Renal pelvis (tissue), 1 donor: ENCODE measurements at regions not wholly inside any gene's neighbourhood (a gene's known extent, or its start where the extent isn't known, plus 50 kb on each side); places are given as distances from the start of the nearest gene placed in this dataset.

Source experiments
- DNase-seq: peaks from one replicate; pipeline ENCODE4 v3.0.0-alpha.2; 2013

DNA sequence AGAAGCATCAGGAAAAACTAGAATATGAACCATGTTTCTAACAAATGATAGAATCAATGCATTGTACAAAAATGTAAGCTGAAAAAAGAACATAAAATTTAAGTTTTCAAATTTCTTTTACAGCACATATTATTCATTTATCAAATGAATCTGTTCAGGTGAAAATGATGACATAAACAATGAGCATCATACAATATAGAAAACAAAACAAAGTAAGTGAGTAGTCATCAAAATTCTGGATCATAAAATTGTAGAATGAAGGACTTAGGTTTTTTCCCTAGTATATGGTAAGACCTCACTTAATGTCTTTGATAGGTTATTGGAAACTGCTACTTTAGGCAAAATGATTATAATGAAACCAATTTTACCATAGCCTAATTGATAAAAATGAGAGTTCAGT is 427.0 kb upstream of the KCNH7 start:
- DNase-seq = no peak

DNA sequence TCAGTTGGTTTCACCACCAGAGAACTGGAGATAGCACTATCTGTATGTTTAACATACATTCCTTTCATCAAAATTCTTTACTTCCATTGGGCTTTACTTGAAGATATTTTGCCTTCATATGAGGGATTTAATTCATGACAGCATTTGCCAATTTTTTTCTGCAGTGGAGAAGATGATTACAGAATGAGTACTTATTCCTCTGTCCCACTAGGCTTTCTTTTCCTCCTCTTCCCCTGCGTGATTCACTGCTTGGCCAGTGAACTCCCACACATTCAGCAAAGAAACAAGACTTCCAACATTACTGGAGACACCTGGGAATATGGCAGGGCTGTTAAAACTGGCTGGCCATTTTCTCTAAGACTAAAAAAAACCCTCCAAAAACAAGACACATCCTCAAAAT is 425.8 kb upstream of the KCNH7 start:
- no peak for DNase-seq

DNA sequence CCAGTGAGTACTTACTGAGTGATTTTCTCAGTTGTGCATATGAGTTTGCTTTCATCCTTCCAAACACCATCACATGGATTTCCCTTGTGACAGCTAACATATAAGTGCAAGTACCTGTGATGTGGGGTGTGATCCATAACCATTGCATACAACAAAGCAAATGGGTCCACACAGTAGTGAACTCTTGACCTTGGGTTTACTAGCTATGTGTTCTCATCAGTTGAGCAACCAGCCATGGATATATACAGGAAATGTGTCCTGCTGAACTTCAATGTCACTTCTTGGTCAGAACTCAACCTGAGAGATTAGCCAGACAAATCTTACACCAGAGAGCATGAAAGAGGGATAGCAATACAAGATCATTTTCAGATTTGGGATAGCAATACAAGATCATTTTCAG is 420.9 kb upstream of the KCNH7 start:
- DNase-seq = no peak

DNA sequence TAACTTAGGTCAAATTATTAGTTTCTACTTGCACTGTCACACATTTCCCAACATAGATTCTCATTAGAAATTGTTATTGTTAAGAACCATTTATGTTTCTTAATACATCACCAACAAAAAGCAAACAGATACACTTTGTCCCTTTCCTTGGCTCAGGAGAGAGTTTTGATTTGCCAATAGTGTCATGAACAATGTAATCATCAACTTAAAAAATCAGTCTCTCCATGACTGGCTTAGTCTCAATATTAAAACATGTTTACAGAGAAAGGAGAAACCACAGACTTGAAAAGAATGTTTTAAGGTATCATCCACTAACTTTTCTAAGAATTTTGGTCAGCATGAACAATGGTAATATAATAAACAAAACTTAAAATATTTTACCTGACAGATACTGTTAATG is 416.5 kb upstream of the KCNH7 start:
- DNase-seq = no peak

DNA sequence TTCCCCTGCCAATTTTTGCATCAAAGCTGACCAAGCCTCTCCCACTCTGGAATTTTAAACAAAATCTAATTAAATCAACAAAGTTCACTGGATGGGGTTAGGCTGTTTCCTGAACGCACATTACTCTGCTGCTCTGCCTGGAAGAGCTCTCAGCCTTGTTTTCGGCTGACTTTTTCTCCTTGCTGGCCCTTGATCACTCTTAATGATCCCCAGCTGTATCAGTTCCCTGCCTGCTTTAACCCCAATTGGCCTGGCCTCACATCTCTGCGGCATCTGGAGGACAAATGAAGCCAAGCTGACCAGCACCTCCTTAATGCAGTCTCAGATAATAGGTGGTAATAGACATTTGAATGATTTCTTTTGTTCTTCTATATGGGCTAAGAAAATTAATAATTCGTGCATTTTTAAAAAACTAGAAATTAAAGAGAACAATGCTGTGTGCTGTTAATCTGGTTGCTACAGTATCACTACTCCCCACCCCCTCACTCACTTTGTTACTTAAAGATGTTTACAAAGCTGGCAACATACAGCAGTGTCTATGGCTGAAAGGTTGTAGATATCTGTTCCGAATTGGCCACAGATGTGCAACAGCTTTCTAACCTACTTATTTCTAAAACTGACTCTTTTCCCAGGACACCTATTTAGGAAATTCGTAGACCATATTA is 415.2 kb upstream of the KCNH7 start:
- DNase-seq = no peak

DNA sequence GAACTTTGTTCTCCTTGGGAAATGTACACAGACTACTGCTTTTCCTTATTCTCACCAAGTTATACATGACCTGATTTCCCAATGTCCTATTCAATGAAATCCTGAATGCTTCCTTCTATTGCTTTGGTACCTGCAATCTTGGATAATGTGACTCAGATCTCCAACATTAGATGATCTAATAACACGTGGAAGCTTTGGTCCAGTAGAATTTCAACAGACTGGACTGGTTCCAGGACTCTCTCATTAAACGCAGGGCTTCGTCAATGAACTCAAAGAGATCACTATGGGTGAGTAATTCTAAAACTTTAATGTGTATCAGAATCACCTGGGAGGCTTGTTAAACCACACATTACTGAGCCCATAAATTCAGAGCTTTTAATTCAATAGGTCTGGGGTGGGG is 413.6 kb upstream of the KCNH7 start:
- no peak for DNase-seq

DNA sequence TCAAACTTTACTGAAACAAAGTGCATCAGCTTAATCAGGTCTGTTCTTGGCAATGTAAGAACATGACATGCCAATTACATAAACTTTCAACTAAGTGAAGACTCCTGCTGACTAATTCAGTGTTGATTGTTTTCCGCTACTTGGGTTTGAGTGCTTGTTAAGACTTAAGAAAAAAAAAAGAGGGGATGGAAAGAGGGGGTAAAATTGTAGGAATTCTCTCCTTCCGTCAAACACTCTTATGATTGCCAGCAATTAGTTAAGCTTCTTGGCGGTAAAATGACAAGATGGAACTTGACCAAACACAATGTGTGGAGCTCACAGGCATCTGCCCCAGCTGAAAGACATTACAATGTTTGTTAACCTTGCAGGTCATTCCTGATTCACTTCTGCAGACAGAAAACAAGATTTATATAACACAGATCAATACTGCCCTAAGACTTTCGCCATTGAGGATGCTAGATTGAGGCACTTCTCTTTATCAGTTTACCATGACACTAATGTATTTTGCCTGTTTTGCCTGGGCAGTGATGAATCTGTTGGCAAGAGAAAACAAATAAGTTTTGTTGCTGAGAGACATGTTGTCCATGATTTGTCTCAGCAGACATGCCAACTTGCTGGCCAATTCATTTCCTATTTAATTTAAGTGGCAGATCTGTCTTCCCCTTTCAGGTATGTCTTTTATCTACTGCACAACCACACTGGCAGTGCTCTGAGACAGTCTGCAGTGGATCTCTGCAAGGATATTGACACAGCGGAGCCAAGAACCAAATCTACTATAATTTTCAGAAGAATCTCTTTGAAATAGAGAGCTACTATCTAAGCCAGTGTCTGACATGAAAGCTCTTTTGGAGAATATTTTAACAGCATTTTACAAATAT is 410.0 kb upstream of the KCNH7 start:
- no peak for DNase-seq

DNA sequence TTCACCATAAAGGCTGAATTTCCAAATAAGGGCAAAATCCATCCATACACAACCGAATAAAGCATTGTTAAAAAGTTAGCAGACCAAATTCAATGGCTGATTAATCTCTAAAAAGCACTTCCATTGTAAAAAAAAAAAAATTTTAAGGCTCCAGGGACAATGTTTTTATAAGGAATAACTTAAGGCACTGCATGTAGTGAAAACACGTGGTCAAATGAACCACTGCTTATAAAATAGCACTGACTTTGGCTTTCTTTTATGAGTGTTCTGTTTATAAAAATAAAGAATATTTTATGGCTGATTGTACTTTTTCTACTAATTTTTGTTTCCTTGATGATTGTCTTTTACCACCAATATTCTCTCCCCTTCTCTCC is 409.3 kb upstream of the KCNH7 start:
- DNase-seq = no peak

DNA sequence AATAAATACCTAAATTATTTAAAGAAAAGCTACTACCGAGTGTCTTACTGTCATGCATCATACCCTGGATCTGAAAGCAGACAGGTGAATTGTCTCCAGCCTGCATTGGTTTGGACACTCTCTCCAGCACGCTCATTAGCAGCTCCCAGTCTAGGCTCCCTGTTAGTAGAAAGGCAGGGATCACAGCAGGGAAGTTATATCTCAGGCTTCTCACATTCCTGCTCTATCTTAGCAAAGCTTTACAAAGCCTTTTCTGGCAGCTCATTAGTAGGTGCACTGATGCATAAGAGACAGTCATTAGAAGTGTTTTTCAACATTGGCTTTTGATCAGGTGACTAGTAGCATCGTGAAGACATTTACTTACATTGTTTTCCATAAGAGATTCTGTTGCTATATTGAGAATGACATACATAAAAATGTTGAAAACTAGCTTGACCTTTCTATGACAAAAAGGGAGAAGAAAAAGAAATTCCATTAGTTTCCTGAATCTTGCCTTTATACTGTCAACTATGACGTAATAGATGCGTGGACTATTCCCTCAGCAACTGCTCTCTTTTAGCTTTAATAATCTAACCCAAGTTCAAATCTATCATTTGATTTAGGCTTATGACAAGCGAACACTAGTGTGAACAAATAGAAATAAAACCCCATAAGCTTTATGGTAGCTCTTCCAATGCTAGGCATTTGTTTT is 408.7 kb upstream of the KCNH7 start:
- no peak for DNase-seq

DNA sequence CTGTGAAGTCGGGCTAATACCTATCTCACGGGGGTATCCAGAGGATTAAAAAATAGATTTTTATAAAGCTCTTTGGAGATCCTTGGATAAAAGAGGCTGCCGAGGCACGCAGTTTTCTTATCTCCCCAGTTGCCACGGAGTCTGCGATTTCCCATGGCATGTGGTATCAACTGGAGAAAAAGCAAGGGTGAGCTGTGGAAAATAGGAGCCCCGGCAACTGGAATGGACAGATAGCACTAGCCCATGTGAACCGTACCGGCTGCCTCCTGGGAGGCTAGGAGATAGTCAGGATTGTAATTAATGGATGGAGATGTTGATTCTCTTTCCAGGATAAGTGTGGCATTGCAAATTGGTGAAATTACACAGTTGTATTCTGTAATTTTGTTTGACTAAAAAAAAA is 407.6 kb upstream of the KCNH7 start:
- no peak for DNase-seq

DNA sequence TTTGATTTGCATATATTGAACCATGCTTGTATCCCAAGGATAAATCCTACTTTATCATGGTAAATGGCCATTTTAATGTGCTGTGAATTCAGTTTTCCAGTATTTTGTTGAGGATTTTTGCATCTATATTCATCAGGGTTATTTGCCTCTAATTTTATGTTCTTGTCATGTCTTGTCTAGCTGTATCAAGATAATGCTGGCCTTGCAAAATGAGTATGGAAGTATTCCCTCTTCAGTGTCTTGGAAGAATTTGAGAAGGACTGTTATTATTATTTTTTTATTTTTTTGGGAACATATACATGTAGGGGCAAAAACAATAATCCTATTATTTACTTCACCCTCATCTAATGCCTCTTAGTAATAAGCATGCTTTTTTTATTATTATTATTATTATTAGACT is 398.0 kb upstream of the KCNH7 start:
- no peak for DNase-seq

DNA sequence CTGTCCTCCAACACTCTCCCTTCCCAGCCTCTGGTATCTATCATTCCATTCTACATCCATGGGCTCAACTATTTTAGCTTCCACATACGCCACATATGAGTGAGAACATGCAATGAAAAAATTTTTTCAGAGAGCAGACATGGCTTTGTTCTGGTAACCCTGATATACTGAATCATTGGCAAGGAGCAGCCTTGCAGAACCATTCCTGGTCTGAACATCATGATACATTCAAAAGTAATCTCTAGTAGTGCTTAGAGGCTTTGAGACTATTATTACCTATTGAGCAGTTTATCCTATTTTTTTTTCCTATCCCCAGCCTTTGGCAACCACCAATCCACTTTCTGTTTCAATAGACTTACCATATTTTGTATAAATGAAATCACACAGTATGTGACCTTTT is 393.1 kb upstream of the KCNH7 start:
- no peak for DNase-seq

DNA sequence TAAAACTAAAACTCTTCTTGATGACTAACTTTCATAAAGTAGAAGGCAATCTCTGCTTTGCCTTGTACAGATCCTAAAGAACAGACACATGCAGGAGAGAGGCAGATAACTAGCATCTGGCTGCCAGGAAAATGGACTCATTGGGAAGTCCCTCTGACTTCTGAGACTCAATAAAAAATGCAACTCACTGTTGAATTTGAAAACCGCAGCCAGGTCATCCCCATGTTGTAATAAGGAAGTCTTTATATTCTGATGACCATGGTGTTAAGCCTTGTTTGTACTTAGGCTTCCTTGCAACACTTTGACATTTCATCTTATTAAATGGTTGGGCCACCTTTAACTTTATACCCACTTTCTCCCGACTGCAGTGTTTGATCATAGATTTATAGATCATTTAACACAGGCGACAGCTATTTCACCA is 375.1 kb upstream of the KCNH7 start:
- DNase-seq = no peak

DNA sequence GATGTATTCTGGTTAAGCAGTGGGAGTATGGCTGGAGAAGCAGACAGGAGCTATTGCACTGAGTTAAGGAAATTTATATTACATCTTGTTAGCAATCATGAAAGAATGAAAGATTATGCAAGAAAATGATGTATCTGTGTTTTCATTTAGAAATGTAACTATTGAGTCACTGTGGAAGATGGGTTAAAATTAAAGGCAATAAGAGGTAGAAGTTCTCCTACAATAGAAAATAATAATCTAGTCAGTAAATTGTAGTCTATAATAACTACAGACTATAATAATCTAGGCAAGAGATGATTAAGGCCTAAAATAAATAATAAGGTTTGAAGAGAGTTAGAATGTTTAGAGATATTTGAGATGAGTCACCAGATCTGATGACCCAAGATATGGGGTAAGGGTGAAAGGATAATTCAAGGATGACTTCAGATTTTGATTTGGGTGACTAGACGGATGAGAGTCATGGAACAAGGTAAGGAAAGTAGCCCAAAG is 371.9 kb upstream of the KCNH7 start:
- DNase-seq = no peak

DNA sequence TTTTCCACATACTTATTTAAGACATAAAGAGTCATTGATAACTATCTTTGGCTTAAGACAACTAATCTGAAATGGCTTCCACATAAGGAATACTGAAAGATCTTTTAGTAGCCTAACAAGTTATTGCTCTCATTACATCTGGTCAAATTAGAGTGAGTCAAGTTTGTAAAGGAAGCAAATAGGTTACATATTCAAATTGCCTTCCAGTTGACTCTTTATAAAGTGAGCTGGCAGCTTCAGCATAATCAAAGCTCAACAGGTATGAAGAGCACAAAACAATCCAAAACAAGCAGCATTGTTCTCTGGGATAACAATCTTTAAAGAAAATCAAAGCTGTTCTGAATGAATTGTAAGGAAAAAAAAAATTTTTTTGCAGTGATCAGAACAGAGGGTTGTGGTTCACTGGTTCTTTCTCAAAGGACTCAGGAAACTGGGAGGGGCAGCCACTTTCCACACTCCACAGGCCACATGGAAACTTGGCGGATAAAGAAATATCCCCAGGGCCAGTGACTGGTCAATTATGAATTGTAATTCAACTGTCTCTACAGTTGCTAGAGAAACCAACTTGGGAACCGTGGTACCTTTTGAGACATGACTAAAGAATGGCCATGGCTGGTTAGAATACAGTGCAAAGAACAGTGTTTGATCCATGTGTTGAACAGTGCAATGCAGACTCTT is 369.3 kb upstream of the KCNH7 start:
- peak; percentile 22 for DNase-seq

DNA sequence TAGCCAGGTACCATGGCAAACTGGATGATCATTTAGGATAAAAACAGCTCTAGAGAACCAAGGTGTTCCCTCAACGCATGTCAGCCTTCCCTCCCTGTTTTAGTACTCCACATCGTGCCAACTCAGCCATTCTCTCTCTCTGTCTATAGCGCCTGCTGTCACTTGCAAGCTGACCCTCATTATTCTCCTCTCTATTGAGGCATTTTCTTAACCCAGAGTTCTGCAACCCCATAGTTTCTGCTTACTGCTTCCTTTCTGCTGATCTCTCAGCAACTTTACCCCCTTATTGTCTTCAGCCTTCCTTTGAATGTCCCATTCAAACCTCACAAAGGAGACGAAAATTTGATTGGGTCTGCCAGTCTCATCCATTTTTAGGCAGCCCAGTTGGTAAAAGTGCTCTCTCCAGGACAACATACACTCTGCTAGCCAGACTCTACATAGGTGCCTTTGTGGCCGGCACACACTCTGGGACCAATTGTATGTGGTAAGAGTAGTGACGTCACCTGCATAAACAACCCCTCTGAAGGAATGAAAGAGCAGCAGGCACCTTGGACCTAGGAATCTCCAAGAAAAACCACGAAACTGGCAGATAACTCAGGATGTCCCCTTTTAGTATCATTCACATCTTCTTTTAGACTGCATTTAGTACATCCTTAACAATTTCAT is 367.2 kb upstream of the KCNH7 start:
- no peak for DNase-seq

DNA sequence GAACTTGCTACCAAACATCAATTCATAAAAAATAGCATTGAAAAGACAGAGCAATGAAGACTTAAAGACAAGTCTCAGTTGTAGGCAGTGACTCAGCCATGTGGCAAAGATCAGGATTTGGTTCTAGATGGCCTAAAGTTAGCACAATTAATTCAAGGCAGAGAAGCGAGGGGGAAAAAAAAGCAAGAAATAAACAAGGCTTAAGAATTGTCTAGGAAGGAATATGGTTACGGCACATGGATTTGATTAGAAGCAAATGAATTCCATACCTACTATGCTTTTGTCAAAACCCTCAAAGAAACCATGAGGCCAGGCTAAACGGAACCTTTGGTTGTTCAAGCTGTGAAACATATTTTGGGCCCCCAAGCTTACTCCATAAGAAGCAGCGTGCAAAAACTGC is 362.2 kb upstream of the KCNH7 start:
- DNase-seq = no peak

DNA sequence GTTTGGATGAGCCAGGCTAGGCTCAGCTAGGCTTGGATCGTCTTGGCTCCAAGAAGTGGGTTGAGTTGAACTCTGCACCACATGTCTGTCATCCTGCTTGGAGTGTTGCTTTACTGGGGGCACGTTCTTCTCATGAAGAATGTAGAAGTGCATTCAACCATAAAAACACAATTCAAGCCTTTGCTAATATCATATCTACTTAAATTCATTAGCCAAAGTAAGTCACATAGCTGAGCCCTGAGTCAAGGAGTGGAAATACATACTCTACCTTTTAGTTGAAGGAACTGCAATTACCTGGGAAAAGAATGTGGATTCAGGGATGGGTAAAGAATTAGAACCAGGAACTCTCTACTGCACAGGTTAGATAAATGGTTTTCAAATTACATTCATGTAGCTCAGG is 360.4 kb upstream of the KCNH7 start:
- no peak for DNase-seq

DNA sequence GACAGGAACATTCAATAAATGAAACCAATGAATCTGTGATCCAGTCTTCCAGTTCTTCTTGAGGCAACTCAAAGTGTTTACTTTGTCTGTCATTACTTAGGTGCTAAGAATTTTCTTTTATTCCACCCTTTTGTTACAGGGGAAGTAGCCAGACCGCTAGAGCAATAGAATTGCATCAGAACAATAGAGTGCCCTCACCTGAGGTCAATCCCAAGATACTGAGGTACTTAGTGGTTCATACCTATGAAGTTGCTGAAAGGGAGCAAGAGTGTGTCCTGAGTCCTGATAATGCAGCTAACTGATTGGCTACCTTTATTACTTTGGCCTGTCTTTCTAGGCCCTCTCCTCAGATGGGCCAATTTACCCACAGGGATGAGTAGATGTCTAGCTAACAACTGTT is 359.4 kb upstream of the KCNH7 start:
- DNase-seq = no peak

DNA sequence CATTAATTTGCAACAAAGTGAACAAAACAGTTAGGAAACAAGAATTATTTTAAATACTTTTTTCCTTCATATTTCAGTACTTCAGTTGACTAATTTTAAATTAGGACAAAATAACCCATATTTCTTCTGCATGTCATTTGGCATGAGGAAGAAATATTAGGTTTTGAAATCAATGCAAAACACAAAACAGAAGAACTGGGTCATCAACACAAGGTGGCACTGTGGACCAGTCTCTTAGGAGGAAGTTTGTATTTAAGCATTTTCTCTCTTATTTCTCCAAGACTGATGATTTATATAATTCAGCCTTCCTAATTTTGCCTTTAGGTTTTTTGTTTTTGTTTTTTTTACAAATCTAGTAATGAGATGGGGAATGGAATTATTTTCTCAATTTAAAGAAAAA is 352.8 kb upstream of the KCNH7 start:
- peak; percentile 29 for DNase-seq

DNA sequence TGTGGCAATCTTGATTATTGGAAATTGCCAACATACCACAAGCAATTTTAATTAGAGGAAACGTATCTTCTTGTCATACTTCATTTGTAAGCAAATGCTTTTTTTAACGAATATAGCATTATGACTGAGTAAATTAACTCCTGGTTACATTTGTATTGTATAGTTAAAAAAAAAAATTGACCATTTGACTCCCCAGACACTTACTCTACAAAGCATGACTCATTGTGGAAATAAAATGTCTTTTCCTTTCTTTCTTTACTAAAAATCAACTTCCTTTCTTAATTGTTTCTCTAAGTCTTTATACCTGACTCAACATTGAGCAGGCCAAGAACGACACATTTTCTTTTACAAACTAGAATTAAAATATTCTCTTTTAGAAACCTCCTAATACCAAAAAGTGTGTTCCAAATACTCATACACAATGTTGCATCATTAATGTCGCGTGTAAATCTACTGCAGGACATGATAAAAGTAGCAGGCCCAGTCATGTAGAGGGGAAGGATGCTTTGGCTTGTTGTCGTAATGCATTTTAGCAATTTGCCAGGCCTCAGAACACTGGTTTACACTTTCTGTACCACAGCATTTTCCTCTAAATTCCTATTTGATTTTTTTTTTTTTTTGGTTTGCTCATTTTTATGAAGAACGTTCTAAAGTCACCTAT is 349.6 kb upstream of the KCNH7 start:
- no peak for DNase-seq
